A204.1 (cell line): ENCODE measurements at regions not wholly inside any gene's neighbourhood (a gene's known extent, or its start where the extent isn't known, plus 50 kb on each side); places are given as distances from the start of the nearest gene placed in this dataset.
"Not testable (repeated sequence)": the region's sequence is repeated elsewhere in the genome, so short reads cannot be mapped to it uniquely, and the experiment has no call there.

ENCODE experiments used
- FAIRE-seq: peaks from 2 replicates; lab custom pipeline; 2012; peaks lifted over from hg19 to GRCh38; lab: Jason Lieb, UNC

GRCh38 chr1:222415441-222415840 lies 132.5 kb downstream of the HHIPL2 start:
- FAIRE-seq: no peak

GRCh38 chr1:222413991-222414549 lies 133.8 kb downstream of the HHIPL2 start:
- FAIRE-seq: no peak

- no peak for FAIRE-seq
Observed at GRCh38 chr1:222413436-222413835, 134.5 kb downstream of the HHIPL2 start.

- no peak for FAIRE-seq
Observed at GRCh38 chr1:222404710-222405109, 143.2 kb downstream of the HHIPL2 start.

GRCh38 chr1:222399197-222399596 lies 148.7 kb downstream of the HHIPL2 start:
- FAIRE-seq: no peak

- FAIRE-seq: no peak
Observed at GRCh38 chr1:222394224-222394623, 153.7 kb downstream of the HHIPL2 start.

- no peak for FAIRE-seq
Observed at GRCh38 chr1:222392556-222392955, 155.3 kb downstream of the HHIPL2 start.

- FAIRE-seq: no peak
Observed at GRCh38 chr1:222390181-222390580, 157.7 kb downstream of the HHIPL2 start.

GRCh38 chr1:222387007-222387814 lies 160.7 kb downstream of the HHIPL2 start:
- no peak for FAIRE-seq

GRCh38 chr1:222385955-222386354 lies 161.9 kb downstream of the HHIPL2 start:
- no peak for FAIRE-seq

- no peak for FAIRE-seq
Observed at GRCh38 chr1:222385262-222385661, 162.6 kb downstream of the HHIPL2 start.

GRCh38 chr1:222384531-222384930 lies 163.4 kb downstream of the HHIPL2 start:
- no peak for FAIRE-seq

- FAIRE-seq: no peak
Observed at GRCh38 chr1:222382171-222382570, 165.7 kb downstream of the HHIPL2 start.

- FAIRE-seq: no peak
Observed at GRCh38 chr1:222377428-222378088, 170.3 kb downstream of the HHIPL2 start.

- not testable (repeated sequence) for FAIRE-seq
Observed at GRCh38 chr1:222376791-222377190, 171.1 kb downstream of the HHIPL2 start.

- FAIRE-seq: no peak
Observed at GRCh38 chr1:222375701-222376100, 172.2 kb downstream of the HHIPL2 start.

GRCh38 chr1:222373831-222374602 lies 173.9 kb downstream of the HHIPL2 start:
- no peak for FAIRE-seq

- no peak for FAIRE-seq
Observed at GRCh38 chr1:222373216-222373615, 174.7 kb downstream of the HHIPL2 start.

- FAIRE-seq: no peak
Observed at GRCh38 chr1:222372221-222372620, 175.7 kb downstream of the HHIPL2 start.

GRCh38 chr1:222370913-222371675 lies 176.8 kb downstream of the HHIPL2 start:
- no peak for FAIRE-seq

- FAIRE-seq: no peak
Observed at GRCh38 chr1:222370081-222370912, 177.6 kb downstream of the HHIPL2 start.
